ENCODE measurements at regions not wholly inside any gene's neighbourhood (a gene's known extent, or its start where the extent isn't known, plus 50 kb on each side); places are given as distances from the start of the nearest gene placed in this dataset.

GRCh38 chr16:6206080-6206479 lies 1108.5 kb upstream of the EEF2KMT start:
- H3K4me3 ChIP-seq: no peak overlapping the region
- no peak overlapping the region for H3K27ac ChIP-seq
- H3K9me3 ChIP-seq: no peaks in the 10 kb centered on the region
- no peak for DNase-seq
- TF ChIP-seq, protein P1, sequence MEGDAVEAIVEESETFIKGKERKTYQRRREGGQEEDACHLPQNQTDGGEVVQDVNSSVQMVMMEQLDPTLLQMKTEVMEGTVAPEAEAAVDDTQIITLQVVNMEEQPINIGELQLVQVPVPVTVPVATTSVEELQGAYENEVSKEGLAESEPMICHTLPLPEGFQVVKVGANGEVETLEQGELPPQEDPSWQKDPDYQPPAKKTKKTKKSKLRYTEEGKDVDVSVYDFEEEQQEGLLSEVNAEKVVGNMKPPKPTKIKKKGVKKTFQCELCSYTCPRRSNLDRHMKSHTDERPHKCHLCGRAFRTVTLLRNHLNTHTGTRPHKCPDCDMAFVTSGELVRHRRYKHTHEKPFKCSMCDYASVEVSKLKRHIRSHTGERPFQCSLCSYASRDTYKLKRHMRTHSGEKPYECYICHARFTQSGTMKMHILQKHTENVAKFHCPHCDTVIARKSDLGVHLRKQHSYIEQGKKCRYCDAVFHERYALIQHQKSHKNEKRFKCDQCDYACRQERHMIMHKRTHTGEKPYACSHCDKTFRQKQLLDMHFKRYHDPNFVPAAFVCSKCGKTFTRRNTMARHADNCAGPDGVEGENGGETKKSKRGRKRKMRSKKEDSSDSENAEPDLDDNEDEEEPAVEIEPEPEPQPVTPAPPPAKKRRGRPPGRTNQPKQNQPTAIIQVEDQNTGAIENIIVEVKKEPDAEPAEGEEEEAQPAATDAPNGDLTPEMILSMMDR (IDR thresholded peaks at IDR 0.05): no peak
- TF ChIP-seq POLR2A (IDR thresholded peaks at IDR 0.05): no peak
- no peaks in the 10 kb centered on the region for H3K27me3 ChIP-seq
- ATAC-seq: no peak
- WGBS, 2 donors: 29 to 45% methylated on average over 5 of the region's 5 CpGs
- H3K4me1 ChIP-seq: no peaks in the 10 kb centered on the region
- H3K36me3 ChIP-seq (replicated peaks in 1 of 2; ENCODE audit: insufficient read depth in 1 of 2, low read depth in 2 of 2): no peaks in the 10 kb centered on the region
- intact Hi-C loops (cut with DNase I): no loop called here

DNA sequence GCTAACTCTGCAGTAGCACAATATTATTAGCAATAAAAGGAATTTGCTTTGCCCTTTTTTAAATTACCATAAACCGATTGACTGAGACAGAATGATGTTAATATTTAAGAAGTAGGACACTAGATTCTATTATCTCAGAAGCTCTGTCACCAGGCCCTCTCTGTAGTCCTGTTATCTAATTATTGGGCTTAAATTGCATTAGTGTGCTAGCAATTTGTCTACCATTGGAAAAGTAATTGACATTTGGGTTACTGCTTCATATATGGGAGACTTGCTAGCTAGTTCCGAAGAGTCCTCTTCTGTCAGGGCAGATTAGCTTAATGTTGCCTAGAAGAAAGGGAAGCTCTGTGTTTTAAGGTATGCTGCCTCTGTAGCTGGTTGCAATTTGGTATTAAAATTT lies 1107.3 kb upstream of the EEF2KMT start:
- no peak for ATAC-seq
- no peaks in the 10 kb centered on the region for H3K9me3 ChIP-seq
- intact Hi-C loops (cut with DNase I): no loop called here
- no peak for DNase-seq
- no peaks in the 10 kb centered on the region for H3K4me1 ChIP-seq
- TF ChIP-seq, protein P1 (IDR thresholded peaks at IDR 0.05): no peak
- TF ChIP-seq POLR2A (IDR thresholded peaks at IDR 0.05): no peak
- no peaks in the 10 kb centered on the region for H3K36me3 ChIP-seq (replicated peaks in 1 of 2; ENCODE audit: insufficient read depth in 1 of 2, low read depth in 2 of 2)
- H3K27me3 ChIP-seq: no peaks in the 10 kb centered on the region
- WGBS, 2 donors: 53 to 65% methylated on average over 2 of the region's 2 CpGs
- no peak overlapping the region for H3K27ac ChIP-seq
- H3K4me3 ChIP-seq: no peak overlapping the region

GRCh38 chr16:6200861-6201260 lies 1103.3 kb upstream of the EEF2KMT start:
- H3K27ac ChIP-seq: no peak overlapping the region
- intact Hi-C loops (cut with DNase I): no loop called here
- H3K27me3 ChIP-seq: no peaks in the 10 kb centered on the region
- DNase-seq: no peak
- no peak overlapping the region for H3K4me3 ChIP-seq
- no peak for TF ChIP-seq POLR2A (IDR thresholded peaks at IDR 0.05)
- TF ChIP-seq, protein P1 (IDR thresholded peaks at IDR 0.05): no peak
- no peak for ATAC-seq
- H3K9me3 ChIP-seq: no peaks in the 10 kb centered on the region
- WGBS, 2 donors: 67 to 75% methylated on average over 6 of the region's 6 CpGs
- no peaks in the 10 kb centered on the region for H3K4me1 ChIP-seq
- H3K36me3 ChIP-seq (replicated peaks in 1 of 2; ENCODE audit: insufficient read depth in 1 of 2, low read depth in 2 of 2): no peaks in the 10 kb centered on the region

DNA sequence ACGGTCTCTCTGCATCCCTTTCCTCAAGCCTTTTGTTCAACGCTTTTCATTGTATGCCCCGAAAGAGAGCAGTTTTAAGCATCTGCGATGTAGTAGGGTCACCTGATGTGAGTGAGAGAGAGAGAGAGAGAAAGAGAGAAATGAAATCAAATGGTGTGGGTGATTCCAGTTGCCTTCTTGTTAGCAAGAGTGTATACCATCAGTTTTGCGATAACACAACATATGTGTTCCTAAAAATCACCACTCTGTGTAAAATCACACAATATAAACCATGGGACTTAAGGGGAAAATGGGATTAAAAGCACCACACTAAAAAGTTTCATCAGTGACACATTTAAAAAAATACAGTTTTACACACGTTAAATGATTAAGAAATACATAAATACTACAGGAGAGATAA lies 1102.7 kb upstream of the EEF2KMT start:
- no peak overlapping the region for H3K27ac ChIP-seq
- H3K27me3 ChIP-seq: no peaks in the 10 kb centered on the region
- 72 to 77% methylated on average over 6 of the region's 6 CpGs for WGBS, 2 donors
- ATAC-seq: no peak
- H3K4me1 ChIP-seq: no peaks in the 10 kb centered on the region
- no peaks in the 10 kb centered on the region for H3K9me3 ChIP-seq
- H3K4me3 ChIP-seq: no peak overlapping the region
- no peak for DNase-seq
- no peak for TF ChIP-seq POLR2A (IDR thresholded peaks at IDR 0.05)
- TF ChIP-seq, protein P1 (IDR thresholded peaks at IDR 0.05): no peak
- intact Hi-C loops (cut with DNase I): no loop called here
- no peaks in the 10 kb centered on the region for H3K36me3 ChIP-seq (replicated peaks in 1 of 2; ENCODE audit: insufficient read depth in 1 of 2, low read depth in 2 of 2)

DNA sequence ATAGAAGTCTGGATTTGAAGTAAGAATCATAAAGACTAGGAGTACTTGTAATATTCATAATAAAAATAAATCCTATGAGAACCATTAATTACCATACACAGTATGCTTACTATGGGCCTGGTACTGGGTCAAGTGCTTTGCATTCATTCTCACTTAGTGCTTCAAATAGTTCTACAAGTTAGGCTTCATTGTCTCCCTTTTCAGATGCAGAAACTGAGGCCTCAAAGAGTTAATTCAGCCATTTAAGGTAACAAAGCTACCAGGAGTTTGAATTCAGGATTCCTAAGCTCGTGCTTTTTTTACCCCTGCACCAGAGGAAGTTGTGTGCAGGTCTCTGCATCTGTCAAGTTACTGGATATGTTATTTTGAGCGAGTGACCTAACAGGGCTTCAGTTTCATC lies 1098.4 kb upstream of the EEF2KMT start:
- Histone ChIP-seq H3K27ac (no peak overlapping the region), H3K9me3 (no peaks in the 10 kb centered on the region), H3K4me1 (no peaks in the 10 kb centered on the region), H3K27me3 (no peaks in the 10 kb centered on the region), H3K36me3 (replicated peaks in 1 of 2; ENCODE audit: insufficient read depth in 1 of 2, low read depth in 2 of 2) (no peaks in the 10 kb centered on the region), H3K4me3 (no peak overlapping the region)
- WGBS, 2 donors: 21 to 26% methylated on average over 2 of the region's 2 CpGs
- DNase-seq: no peak
- TF ChIP-seq, protein P1 (IDR thresholded peaks at IDR 0.05): no peak
- TF ChIP-seq POLR2A (IDR thresholded peaks at IDR 0.05): no peak
- no peak for ATAC-seq
- intact Hi-C loops (cut with DNase I): no loop called here
